ENCODE measurements at regions not wholly inside any gene's neighbourhood (a gene's known extent, or its start where the extent isn't known, plus 50 kb on each side); places are given as distances from the start of the nearest gene placed in this dataset.

GRCh38 chr4:34373456-34373855 lies 1870.9 kb downstream of the ARAP2 start:
- no peak overlapping the region for H3K27ac Mint-ChIP-seq (ENCODE audit: unreplicated experiment)
- no peaks in the 10 kb centered on the region for H3K27me3 Mint-ChIP-seq (ENCODE audit: unreplicated experiment)
- H3K4me3 Mint-ChIP-seq (ENCODE audit: unreplicated experiment) = no peak overlapping the region
- H3K36me3 Mint-ChIP-seq (ENCODE audit: unreplicated experiment) = no peaks in the 10 kb centered on the region
- peaks cover 18% of the 10 kb centered on the region for H3K4me1 Mint-ChIP-seq (ENCODE audit: unreplicated experiment)
- no peak for TF ChIP-seq CTCF (IDR thresholded peaks at IDR 0.05)
- H3K9me3 Mint-ChIP-seq (ENCODE audit: unreplicated experiment) = no peaks in the 10 kb centered on the region
- DNase-seq (ENCODE audit: extremely low spot score, unreplicated experiment) = no peak

- Mint-ChIP-seq H3K27me3 (ENCODE audit: unreplicated experiment) (no peaks in the 10 kb centered on the region), H3K27ac (ENCODE audit: unreplicated experiment) (no peak overlapping the region), H3K9me3 (ENCODE audit: unreplicated experiment) (peaks cover 42% of the 10 kb centered on the region), H3K36me3 (ENCODE audit: unreplicated experiment) (peaks cover 10% of the 10 kb centered on the region), H3K4me3 (ENCODE audit: unreplicated experiment) (no peak overlapping the region), H3K4me1 (ENCODE audit: unreplicated experiment) (peaks cover 8% of the 10 kb centered on the region)
- DNase-seq (ENCODE audit: extremely low spot score, unreplicated experiment) = no peak
- TF ChIP-seq CTCF (IDR thresholded peaks at IDR 0.05) = no peak
Measured at GRCh38 chr4:34412233-34412632, 1832.1 kb downstream of the ARAP2 start.

- Mint-ChIP-seq H3K27me3 (ENCODE audit: unreplicated experiment) (no peaks in the 10 kb centered on the region), H3K9me3 (ENCODE audit: unreplicated experiment) (peaks cover 42% of the 10 kb centered on the region), H3K27ac (ENCODE audit: unreplicated experiment) (no peak overlapping the region), H3K4me1 (ENCODE audit: unreplicated experiment) (peaks cover 8% of the 10 kb centered on the region), H3K36me3 (ENCODE audit: unreplicated experiment) (peaks cover 10% of the 10 kb centered on the region), H3K4me3 (ENCODE audit: unreplicated experiment) (no peak overlapping the region)
- DNase-seq (ENCODE audit: extremely low spot score, unreplicated experiment) = no peak
- TF ChIP-seq CTCF (IDR thresholded peaks at IDR 0.05) = no peak
Measured at GRCh38 chr4:34412911-34413310, 1831.4 kb downstream of the ARAP2 start.

- DNase-seq (ENCODE audit: extremely low spot score, unreplicated experiment) = no peak
- peaks cover 9% of the 10 kb centered on the region for H3K4me1 Mint-ChIP-seq (ENCODE audit: unreplicated experiment)
- H3K27ac Mint-ChIP-seq (ENCODE audit: unreplicated experiment) = no peak overlapping the region
- H3K9me3 Mint-ChIP-seq (ENCODE audit: unreplicated experiment) = peaks cover 13% of the 10 kb centered on the region
- no peak for TF ChIP-seq CTCF (IDR thresholded peaks at IDR 0.05)
- H3K27me3 Mint-ChIP-seq (ENCODE audit: unreplicated experiment) = no peaks in the 10 kb centered on the region
- H3K4me3 Mint-ChIP-seq (ENCODE audit: unreplicated experiment) = no peak overlapping the region
- peaks cover 4% of the 10 kb centered on the region for H3K36me3 Mint-ChIP-seq (ENCODE audit: unreplicated experiment)
Measured at GRCh38 chr4:34417160-34417559, 1827.2 kb downstream of the ARAP2 start.

- Mint-ChIP-seq H3K27me3 (ENCODE audit: unreplicated experiment) (no peaks in the 10 kb centered on the region), H3K4me3 (ENCODE audit: unreplicated experiment) (no peak overlapping the region), H3K9me3 (ENCODE audit: unreplicated experiment) (no peaks in the 10 kb centered on the region), H3K4me1 (ENCODE audit: unreplicated experiment) (peaks cover 11% of the 10 kb centered on the region), H3K36me3 (ENCODE audit: unreplicated experiment) (no peaks in the 10 kb centered on the region), H3K27ac (ENCODE audit: unreplicated experiment) (no peak overlapping the region)
- DNase-seq (ENCODE audit: extremely low spot score, unreplicated experiment) = no peak
- no peak for TF ChIP-seq CTCF (IDR thresholded peaks at IDR 0.05)
Measured at GRCh38 chr4:34419871-34420270, 1824.4 kb downstream of the ARAP2 start.
